Uterus (tissue), 3 donors: ENCODE measurements at regions not wholly inside any gene's neighbourhood (a gene's known extent, or its start where the extent isn't known, plus 50 kb on each side); places are given as distances from the start of the nearest gene placed in this dataset.

Source experiments
- DNase-seq, 2 donors: peaks; one replicate each; pipeline ENCODE4 v3.0.0-alpha.2; 2019 to 2020
- H3K27ac ChIP-seq, 2 donors: fragments of 200-600 bp; sonication (generic); 1 replicate in 1 of 2; 2 replicates in 1 of 2; pipeline ENCODE4 v1.5.1; 2016 to 2018
- H3K27me3 ChIP-seq, 2 donors: fragments of 200-600 bp; sonication (generic); one replicate each; pipeline ENCODE4 v1.5.1; 2018 to 2019; ENCODE audit warnings: control low read depth in 1 of 2
- H3K36me3 ChIP-seq, 2 donors: fragments of 200-600 bp; sonication (generic); one replicate each; pipeline ENCODE4 v1.5.1; 2019; ENCODE audit warnings: control low read depth in 1 of 2
- H3K4me1 ChIP-seq, 2 donors: fragments of 200-600 bp; sonication (generic); one replicate each; pipeline ENCODE4 v1.5.1; 2018 to 2019; ENCODE audit warnings: control low read depth in 1 of 2
- H3K4me3 ChIP-seq, 2 donors: fragments of 200-600 bp; sonication (generic); 1 replicate in 1 of 2; 2 replicates in 1 of 2; pipeline ENCODE4 v1.5.1; 2018 to 2019; ENCODE audit warnings: mild to moderate bottlenecking in 1 of 2
- H3K9me3 ChIP-seq, 2 donors: fragments of 200-600 bp; sonication (generic); one replicate each; pipeline ENCODE4 v1.5.1; 2019; ENCODE audit warnings: control low read depth in 1 of 2
- POLR2A ChIP-seq, 2 donors: fragments of 450-650 bp; IDR thresholded peaks; one replicate each; pipeline ENCODE4 v1.6.1; 2016; ENCODE audit warnings: antibody characterized with exemption in 2 of 2, mild to moderate bottlenecking in 1 of 2, moderate library complexity in 1 of 2
- intact Hi-C: fragments of 100-400 bp; cut with DNase I; formaldehyde crosslinking; loops from one replicate; pipeline ENCODE4 v1.15.1; 2023; ENCODE audit warnings: low total_unique reads
- TF ChIP-seq, protein P1 (sequence below), 4 experiments: fragments of 200-600 bp in 2 of 4; fragments of 450-650 bp in 2 of 4; sonication (generic) in 2 of 4; IDR thresholded peaks; one replicate each; pipeline ENCODE4 v1.5.1; 2016 to 2019; ENCODE audit warnings: antibody characterized with exemption in 4 of 4, mild to moderate bottlenecking in 2 of 4, moderate library complexity in 1 of 4
- donor health status: DM: yes; HTN: yes; CAD: no.

DNA sequence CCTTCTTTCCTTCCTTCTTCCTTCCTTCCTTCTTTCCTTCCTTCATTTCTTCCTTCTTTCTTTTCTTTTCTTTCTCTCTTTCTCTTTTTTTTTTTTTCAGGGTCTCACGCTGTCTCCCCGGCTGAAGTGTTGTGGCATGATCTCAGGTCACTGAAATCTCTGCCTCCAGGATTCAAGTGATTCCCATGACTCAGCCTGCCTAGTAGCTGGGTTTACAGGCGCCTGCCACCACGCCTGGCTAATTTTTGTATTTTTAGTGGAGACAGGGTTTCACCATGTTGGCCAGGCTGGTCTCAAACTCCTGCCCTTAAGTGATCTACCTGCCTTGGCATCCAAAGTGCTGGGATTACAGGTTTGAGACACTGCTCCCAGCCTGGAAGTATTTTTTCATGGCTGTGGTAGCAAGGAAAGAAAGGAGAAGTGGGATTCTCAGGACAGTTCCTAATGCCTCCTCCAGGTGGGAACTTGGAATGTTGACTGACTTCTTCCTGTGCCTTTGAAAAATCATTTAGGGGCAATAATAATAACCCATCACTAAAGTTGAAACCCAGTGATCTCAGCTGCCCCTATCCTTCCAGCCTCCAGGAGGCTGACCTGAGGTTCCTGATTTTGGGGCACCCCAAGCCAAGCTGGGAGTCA is 89.3 kb upstream of the CELF4 start:
- Histone ChIP-seq H3K4me3 (no peak overlapping the region), H3K27me3 (no peaks in the 10 kb centered on the region), H3K36me3 (no peaks in the 10 kb centered on the region), H3K4me1 (no peaks in the 10 kb centered on the region), H3K27ac (no peak overlapping the region), H3K9me3 (no peaks in the 10 kb centered on the region)
- intact Hi-C loops: no loop called here
- DNase-seq: no peak
- no peak for TF ChIP-seq POLR2A (IDR thresholded peaks at IDR 0.05)
- TF ChIP-seq, protein P1, sequence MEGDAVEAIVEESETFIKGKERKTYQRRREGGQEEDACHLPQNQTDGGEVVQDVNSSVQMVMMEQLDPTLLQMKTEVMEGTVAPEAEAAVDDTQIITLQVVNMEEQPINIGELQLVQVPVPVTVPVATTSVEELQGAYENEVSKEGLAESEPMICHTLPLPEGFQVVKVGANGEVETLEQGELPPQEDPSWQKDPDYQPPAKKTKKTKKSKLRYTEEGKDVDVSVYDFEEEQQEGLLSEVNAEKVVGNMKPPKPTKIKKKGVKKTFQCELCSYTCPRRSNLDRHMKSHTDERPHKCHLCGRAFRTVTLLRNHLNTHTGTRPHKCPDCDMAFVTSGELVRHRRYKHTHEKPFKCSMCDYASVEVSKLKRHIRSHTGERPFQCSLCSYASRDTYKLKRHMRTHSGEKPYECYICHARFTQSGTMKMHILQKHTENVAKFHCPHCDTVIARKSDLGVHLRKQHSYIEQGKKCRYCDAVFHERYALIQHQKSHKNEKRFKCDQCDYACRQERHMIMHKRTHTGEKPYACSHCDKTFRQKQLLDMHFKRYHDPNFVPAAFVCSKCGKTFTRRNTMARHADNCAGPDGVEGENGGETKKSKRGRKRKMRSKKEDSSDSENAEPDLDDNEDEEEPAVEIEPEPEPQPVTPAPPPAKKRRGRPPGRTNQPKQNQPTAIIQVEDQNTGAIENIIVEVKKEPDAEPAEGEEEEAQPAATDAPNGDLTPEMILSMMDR (IDR thresholded peaks at IDR 0.05): no peak

DNA sequence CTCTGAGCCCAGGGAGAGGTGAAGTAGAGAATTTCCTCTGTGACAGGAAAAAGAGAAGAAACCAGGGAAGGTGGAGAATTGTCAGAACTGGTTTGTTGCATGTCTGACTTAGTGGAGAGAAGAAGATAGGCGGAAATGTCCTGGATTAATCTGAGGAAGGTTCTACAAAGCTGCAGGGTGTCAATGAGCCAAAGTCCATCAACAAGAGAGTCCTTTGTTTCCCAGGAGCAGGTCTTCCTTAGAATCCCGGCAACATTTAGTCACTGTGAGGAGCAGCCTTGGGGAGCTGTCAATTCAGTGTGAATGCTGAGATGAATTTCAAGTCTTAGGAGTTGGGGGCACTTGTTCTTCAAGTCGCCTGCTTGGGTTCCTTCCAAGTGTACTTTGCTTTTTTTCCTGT is 88.4 kb upstream of the CELF4 start:
- no peak for DNase-seq
- Histone ChIP-seq H3K4me3 (no peak overlapping the region), H3K36me3 (peaks cover 0 to 3% of the 10 kb centered on the region in 2 donors), H3K9me3 (no peaks in the 10 kb centered on the region), H3K4me1 (no peaks in the 10 kb centered on the region), H3K27ac (no peak overlapping the region), H3K27me3 (no peaks in the 10 kb centered on the region)
- no peak for TF ChIP-seq POLR2A (IDR thresholded peaks at IDR 0.05)
- TF ChIP-seq, protein P1 (IDR thresholded peaks at IDR 0.05): no peak
- intact Hi-C loops: no loop called here

DNA sequence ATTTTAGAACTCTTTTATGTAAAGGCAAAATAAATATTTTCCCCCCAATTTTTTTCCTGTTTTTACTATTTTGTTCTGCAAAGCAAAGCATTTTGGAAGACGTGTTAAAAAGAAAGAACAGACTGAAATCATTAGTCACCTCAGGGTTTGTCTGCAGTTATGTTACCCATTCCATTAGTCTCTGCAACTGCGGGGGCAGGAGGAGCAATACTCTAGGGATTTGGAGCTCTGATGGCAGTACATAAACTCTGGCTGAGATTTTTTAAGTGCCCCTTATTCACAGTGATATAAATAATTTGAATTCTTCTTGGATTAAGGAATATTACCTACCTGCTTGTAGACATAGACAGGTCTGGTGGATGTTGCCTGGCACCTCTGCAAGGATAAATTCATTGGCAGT is 88.0 kb upstream of the CELF4 start:
- H3K36me3 ChIP-seq: peaks cover 0 to 3% of the 10 kb centered on the region in 2 donors
- H3K4me1 ChIP-seq: no peaks in the 10 kb centered on the region
- H3K4me3 ChIP-seq: no peak overlapping the region
- no peak for TF ChIP-seq POLR2A (IDR thresholded peaks at IDR 0.05)
- TF ChIP-seq, protein P1 (IDR thresholded peaks at IDR 0.05): no peak
- intact Hi-C loops: no loop called here
- no peaks in the 10 kb centered on the region for H3K9me3 ChIP-seq
- DNase-seq: no peak
- no peaks in the 10 kb centered on the region for H3K27me3 ChIP-seq
- H3K27ac ChIP-seq: no peak overlapping the region

DNA sequence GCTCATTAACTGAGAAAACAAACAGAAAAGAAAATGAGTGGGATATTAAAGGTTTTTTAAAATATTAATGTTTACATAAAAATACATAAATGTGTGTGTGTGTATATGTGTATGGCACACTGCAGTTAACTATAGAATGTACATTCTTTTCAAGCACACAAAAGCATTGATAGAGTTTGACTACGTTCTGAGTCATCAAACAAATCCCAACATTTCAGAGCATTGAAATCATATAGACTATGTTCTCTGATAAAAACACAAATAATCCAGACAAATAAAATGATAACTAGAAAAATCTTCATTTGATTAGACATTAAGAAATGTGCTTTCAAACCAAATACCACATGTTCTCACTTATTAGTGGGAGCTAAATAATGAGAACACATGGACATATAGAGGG is 84.3 kb upstream of the CELF4 start:
- no peak overlapping the region for H3K4me3 ChIP-seq

DNA sequence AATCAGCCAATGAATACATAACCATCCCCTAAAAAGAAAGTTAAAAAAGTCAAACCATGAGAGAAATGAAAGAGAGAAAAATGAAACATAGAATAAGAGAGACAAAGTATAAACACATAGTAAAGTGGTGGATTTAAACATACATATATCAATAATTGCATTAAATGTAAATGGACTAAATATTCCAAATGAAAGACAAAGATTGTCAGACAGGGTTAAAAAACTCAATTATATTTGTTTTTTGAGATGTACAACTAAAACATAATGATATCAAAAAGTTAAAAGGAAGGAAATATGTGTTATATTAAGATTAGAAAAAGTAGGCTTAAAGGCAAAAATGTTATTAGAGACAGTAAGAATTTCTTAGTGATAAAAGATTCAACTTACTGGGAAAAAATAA is 83.8 kb upstream of the CELF4 start:
- no peak for TF ChIP-seq POLR2A (IDR thresholded peaks at IDR 0.05)
- TF ChIP-seq, protein P1 (IDR thresholded peaks at IDR 0.05): no peak
- H3K36me3 ChIP-seq: peaks cover 0 to 3% of the 10 kb centered on the region in 2 donors
- intact Hi-C loops: no loop called here

More for the DNA sequence above, 84.3 kb upstream of the CELF4 start:
- H3K9me3 ChIP-seq: no peaks in the 10 kb centered on the region
- peaks cover 0 to 3% of the 10 kb centered on the region in 2 donors for H3K36me3 ChIP-seq
- DNase-seq: no peak
- TF ChIP-seq POLR2A (IDR thresholded peaks at IDR 0.05): no peak
- TF ChIP-seq, protein P1 (IDR thresholded peaks at IDR 0.05): no peak
- H3K27me3 ChIP-seq: no peaks in the 10 kb centered on the region
- no peak overlapping the region for H3K27ac ChIP-seq
- intact Hi-C loops: no loop called here
- H3K4me1 ChIP-seq: no peaks in the 10 kb centered on the region

More for the DNA sequence above, 83.8 kb upstream of the CELF4 start:
- H3K4me1 ChIP-seq: no peaks in the 10 kb centered on the region
- no peaks in the 10 kb centered on the region for H3K27me3 ChIP-seq
- no peak overlapping the region for H3K27ac ChIP-seq
- no peaks in the 10 kb centered on the region for H3K9me3 ChIP-seq
- no peak overlapping the region for H3K4me3 ChIP-seq
- no peak for DNase-seq
